GM21529 (cell line): ENCODE measurements at regions not wholly inside any gene's neighbourhood (a gene's known extent, or its start where the extent isn't known, plus 50 kb on each side); places are given as distances from the start of the nearest gene placed in this dataset.
A peak's percentile ranks its signal among the peaks of the same experiment; 100 is the strongest.

Source experiments
- ATAC-seq: cut with Tn5 transposase; IDR thresholded peaks from one replicate; pipeline ENCODE4 v1.9.1; 2021; ENCODE audit not compliant: unreplicated experiment

DNA sequence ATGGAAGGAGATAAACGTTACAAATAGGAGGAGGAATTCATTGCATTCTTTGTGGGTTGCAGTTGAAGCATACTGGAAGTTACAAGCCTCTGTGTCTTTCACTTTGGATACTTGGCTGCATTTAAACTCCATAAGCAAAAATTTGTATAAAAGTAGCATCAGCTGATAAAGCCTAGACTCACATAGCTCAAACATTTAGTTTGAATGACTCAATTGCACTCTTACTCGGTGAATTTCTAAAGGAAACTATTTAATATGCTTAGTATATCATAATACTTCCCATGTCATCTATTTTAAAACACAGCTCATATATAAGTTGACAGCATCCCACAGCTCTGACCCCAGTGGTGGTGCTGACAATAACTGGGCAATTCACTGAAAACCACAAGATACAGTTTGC is 596.6 kb upstream of the ZNF608 start:
- ATAC-seq = no peak

DNA sequence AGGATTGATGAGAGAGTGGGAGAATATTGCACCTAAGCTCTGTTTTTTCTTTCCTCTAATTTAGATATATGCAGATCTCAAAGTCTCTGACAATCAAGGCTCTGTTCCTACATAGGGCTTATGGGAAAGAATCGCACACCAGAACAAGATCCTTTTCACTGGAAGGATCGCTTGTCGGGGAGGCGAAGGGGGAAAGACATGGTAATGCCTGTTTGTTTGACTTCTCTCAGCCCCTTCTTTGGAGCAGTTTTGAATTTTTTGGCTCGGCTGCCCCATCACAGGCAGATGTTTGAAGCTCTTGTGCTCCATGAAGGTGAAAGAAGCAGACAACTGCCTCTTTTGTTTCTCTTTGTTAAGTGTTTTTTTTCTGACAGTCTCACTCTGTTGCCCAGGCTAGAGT is 599.9 kb upstream of the ZNF608 start:
- no peak for ATAC-seq

DNA sequence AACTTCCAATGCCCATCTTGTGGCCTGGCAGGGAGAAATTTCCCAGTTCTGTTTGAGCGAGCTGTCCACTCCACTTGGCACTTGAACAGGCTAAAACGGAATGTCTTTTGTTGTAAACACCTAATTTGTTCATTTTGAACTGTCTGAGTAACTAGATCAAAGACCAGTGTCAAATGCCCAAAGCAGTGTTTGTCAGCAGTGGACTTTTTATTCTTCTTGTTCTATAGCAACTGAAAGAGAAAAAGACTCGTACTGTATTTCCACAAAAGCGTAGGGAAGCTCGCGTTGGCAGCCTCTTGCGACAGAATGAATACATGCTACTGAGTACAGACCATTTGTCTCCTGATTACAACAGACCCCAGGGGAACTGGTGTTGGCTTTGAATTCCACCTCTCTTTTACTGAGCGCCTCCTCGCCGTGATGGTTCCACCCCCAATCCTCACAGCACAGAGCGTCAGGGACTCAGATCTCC is 601.8 kb upstream of the ZNF608 start:
- no peak for ATAC-seq

DNA sequence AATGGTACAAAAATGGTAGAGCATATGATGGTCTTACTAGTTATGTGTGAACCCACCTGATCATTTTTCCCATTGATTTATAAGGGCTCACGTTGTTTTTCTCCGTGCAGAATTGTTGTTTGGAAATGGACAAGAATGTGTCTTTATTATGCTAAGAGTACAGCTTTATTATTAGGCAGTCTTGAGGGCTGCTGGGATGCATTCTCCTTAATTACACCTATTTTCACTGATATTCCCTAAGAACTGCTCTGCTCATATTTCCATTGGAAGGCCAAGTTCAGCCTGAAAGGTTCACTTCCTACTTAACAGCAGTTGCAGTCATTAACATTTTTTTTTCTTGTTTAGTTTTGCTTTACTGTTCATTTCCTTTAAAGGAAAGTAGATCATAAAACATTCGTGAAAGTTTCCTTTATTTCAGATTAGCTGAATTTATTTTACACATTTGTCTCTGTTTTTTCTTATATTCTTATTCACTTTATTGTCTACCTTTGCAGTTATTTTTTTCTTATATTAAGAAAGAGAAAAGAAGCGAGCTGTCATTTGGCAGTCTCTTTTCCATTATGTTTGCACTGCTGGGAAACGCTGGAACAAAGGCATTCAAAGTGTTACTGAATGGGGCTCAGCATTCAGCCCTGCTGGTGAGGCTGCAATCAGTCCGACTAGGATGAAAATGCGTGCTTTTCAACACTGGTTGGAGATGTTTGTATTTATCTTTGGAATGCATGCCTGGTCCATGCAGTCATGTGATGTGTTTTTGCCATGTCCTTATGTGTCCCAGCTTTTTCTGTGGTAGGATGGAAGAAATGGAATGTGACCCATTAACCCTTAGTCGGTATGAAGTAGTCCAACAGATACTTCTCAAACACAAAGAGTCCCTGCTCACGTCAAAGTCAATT is 602.7 kb upstream of the ZNF608 start:
- no peak for ATAC-seq

DNA sequence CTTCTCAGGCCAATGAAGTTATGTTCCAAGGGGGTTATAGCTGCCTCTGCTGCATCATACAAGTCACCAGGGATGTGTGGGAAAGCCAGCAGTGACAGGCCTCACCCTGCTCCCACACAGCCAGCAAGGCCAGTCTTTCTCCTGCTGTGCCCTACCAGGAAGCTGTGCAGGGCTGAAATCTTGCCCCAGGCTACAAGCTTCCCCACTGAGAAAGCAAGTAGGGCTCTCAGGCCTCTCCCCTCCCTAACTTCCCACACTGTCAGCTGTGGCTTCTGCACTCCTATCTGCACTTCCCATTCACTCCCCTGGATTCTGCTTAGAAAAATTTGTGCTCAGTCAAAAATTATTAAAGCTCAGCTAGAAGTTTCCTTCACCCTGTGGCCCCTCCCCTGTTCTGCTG is 611.2 kb upstream of the ZNF608 start:
- no peak for ATAC-seq

DNA sequence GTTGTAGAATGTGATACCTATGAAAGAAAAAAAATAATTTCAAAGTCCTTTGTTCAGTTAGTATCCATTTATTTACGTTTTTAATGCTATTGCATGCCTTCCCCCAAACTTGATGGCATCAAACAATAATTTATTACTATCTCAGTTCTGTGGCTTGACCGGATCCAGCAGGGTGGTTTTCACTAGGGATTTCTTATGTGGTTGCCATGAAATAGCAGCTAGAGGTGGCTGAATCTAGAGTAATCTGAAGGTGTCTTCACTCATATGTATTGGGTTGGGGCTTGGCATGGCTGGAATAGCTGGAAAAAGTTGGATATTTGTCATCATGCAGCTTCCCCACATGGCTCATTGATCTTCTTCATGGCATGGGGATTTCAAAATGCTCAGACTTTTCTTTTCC is 619.3 kb upstream of the ZNF608 start:
- no peak for ATAC-seq

DNA sequence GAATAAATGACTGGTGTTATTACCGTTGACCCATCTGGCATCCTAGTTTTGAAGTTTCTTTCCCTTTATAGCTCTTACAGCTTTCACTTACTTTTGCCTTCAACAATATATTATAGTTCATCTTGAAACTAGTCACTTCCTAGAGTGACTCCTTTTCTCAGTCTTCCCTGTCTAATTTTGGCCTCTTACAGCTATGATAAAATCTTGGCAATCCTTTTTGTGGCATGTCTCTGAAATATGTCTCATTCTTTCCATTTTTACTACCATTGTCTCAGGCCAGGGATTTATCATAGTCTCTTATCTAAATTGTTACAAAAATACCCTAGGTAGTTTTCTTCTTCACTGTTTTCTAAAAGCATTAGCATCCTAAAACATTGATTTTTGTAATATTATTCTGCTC is 621.3 kb upstream of the ZNF608 start:
- no peak for ATAC-seq

DNA sequence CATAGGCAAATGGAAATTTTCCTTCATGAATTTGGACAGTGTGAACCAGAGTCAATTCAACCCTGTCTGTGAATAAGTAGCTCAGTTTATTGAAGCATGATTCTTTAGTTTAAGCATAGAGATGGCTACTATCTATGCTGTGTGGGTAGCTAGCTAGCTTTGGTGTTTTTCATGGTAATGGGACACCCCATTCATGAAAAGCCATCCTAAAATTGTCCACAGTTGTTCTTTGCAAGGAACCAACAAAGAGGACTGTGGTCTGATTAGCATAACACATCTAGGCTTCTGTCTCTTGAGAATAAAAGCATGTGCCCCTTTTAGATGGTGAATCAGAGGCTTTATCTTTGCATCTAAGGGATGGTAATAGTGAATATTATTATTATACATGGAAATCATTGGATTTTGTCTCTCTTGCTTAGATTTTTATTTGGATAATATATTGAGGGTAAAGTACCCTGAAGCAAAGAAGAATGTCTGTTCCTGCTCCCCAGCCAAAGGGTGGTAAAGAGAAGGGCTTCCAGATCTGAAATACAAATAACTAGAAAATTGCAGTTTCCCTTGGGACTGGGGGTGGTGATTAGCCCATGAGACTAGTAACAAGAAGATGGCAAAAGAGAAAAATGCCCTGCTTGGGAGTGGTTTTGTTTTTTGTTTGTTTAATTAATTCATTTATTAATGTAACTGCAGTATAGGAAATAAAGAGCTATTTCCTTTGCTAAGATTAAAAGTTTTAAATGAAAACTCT is 624.2 kb upstream of the ZNF608 start:
- ATAC-seq = no peak

DNA sequence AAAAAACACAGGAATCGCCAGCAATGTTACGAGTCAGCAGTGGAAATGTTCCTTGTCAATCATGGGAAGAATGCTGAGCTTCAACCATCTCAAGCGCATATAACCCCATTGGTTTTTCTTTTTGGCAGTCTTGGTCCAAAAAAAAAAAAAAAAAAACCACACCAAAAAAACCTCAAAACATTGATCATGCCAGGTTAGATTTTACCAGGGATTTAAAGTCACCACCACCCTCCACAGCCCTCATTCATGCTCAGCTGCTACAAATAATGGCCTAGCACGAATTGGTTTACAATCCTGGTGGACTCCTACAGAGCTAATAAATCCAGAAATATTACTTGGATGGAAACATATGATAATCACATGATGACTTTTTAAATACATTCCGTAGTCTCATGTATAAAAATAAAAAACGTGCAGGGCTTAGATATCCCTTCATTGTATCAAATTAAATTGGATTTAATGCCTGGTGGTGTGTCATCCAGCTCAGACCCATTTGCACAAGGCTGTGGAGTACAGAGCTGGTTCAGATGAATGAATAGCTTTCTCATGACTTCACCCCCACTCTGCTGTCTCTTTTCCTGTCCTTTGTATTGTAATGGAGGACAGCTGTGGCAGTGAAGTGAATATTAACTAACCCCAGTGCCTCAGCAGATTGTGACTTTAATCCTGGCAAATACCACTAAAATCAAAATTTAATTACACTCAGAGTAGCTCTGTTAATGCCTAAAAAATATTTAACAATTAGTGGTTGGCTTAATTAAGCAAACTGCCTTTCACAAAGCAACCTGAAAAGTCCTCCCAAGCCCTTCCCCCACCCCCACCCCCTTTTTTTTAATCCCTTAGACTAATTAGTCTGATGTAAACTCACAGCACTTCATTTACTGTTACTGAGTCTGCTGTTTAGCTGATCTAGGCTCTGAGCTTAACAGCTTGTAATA is 626.5 kb upstream of the ZNF608 start:
- no peak for ATAC-seq

DNA sequence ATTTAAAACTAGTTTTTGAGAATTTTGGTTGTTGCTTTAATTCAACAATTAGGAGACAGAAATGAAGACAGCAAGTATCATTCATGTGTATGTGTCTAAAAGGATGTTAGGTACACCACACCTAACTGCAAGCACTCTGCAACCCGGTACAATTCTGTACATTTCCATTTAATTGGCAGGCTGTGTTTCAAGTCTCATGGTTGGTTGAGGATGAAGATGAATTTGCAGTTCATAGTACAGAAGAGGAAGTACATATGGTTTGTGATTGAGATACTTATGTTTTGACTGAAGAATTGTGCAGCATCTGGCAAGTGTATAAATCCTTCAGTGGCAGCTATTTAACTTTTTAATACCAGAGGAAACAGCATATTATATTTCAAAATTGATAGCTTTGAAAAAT is 628.7 kb upstream of the ZNF608 start:
- ATAC-seq = peak; percentile 73

DNA sequence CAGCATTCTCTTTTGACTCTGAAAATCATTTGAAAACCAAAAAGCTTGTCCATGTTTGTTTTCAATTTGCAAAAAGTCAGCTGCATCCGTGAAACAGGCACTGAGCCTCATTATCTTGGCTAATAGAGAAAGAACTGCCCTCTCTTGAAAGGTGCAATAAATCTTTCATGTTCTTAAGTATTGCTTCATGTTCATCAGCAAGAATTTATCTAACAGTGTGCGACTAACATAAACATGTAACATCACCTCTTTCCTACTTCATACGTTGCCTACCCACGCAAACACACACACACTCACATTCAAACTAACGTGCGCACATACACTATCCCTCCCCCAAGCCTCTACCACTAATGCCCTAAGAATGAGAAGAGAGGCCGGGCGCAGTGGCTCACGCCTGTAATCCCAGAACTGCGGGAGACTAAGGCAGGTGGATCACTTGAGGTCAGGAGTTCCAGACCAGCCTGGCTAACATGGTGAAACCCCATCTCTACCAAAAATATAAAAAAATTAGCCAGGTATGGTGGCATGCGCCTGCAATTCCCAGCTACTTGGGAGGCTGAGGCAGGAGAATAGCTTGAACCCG is 629.7 kb upstream of the ZNF608 start:
- no peak for ATAC-seq

DNA sequence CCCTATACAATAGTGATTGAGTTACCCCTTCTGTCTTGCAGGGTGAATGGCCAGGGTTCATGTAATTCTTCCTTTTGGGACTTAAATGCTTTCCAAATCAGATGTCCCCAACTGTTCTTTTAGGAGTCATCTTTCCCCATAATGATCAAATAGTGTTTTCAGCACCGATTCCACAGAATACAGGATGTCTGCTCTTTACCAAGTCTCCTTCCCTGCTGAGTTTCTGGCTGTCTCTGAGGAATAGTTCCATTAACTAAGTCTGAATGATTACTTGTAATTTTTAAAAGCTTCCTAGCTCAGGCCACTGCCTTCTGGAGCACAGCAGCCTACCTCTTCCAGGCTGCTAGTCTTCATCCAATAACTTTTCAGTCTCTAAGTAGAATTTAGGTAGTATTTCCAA is 630.7 kb upstream of the ZNF608 start:
- ATAC-seq = no peak

DNA sequence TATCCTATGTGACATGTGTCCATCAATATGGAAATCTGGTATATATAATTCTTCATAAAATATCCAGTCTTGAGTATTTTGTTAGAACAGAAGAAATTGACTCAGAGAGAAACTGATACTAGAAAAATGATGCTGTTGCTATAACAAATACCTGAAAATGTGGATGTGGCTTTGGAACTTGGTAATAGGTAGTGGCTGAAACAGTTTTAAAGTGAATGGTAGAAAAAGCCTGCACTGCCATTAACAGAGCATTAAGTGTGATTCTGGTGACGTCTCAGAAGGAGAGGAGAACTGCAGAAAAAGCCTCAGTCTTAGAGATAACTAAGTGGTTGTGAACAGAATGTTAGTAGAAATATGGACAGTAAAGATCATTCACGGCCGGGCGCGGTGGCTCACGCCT is 634.9 kb upstream of the ZNF608 start:
- no peak for ATAC-seq

DNA sequence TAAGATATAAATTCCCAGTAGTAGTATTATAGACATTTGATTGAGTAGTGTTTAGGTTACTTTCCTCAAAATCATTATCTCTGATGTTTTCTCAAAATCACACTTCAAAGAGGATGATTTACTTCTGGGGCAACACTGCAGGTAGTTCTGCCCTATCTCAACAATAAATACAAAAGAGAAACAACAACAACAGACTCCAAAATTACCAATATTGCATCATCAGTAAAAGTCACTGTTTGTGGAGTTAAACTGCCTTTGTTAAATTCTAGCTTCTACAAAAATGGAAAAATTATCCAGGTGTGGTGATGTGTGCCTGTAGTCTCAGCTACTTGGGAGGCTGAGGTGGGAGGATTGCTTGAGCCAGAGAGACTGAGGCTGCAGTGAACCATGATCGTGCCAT is 637.6 kb upstream of the ZNF608 start:
- no peak for ATAC-seq

DNA sequence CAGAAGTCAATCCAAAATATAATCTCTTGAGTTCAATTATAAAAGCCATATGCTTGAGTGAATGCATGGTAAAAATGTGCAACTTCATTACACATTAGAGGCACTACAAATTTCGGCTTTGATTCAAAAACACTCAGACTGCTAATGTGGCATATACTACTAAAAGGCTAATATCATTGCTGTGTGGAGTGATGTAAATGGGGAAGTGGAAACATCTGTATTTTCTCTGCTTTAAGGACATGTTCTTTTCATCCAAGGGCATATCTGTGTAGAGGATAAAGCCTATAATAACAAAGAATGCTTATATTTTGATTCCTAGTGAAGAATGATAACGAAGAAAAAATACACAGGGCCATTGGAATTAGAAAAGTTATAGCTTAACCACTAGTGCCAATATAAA is 643.9 kb upstream of the ZNF608 start:
- ATAC-seq = no peak

DNA sequence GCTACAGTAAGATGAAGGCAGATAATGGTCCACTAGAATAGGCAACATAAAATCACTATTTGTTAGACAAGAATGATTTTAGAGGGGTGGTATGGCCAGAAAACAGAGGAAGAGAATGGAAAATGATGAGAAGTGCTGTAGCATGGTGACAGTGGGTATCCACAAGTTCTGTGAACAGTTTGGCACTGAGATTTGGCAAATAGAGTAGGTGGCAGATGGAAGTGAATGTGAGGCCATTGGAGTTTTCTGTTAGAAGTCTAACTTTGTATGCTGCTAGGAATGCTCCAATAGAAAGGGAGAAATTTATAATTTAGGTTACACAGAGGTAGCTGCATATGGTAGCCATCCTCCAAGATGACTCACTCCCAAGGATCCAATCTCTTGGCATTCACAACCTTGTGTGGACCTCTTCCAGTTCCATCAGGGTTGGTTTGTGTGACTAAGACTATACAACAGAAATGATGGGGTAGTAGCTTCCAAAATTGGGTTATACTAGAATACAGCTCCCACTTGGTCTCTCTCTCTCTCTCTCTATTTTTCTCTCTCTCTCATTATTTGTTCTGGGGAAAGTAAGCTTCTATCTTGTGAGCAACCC is 646.9 kb upstream of the ZNF608 start:
- ATAC-seq = no peak

DNA sequence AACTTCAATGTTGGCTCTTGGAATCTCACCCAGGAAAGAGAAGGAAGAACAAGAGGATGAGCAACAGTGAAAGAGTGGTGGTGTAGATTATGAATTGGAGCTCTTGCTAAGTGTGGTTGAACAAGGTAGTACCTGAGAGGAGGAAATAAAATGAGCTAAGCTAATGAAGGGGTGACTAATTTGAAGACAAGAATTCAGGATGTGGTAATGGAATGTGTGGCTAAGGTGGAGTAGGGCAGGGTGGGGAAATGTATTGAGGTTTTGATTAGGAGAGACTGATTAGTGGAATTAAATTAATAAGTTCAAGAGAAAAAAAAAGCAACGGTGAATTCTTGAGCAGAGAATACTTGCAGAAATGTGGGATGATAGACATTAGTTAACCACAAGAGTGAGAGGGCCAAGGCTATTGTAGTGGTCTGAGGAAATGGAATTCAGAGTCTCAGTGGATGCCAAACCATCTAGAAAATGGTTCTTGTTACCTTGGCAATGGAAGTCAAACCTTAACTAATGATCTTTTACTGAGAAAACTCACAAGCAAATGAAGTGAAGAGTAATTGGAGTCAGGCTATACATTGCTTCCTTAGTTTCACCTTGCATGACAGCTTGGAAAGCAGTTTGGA is 648.3 kb upstream of the ZNF608 start:
- no peak for ATAC-seq

DNA sequence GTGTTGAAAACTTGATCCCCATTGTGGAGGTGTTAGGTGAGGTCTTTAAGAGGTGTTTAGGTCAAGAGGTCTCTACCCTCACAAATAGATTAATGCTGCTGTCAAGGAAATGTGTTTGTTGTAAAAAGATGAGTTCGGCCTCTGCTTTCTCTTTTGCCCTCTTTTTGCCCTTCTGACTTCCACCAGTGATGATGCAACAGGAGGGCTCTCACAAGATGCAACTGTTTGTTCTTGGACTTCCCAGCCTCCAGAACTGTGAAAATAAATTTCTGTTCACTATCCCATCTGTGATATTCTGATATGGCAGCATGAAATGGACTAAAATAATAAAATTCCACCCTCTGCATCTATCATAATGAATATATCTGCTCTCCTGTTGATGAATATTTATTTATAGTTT is 650.0 kb upstream of the ZNF608 start:
- ATAC-seq = no peak

DNA sequence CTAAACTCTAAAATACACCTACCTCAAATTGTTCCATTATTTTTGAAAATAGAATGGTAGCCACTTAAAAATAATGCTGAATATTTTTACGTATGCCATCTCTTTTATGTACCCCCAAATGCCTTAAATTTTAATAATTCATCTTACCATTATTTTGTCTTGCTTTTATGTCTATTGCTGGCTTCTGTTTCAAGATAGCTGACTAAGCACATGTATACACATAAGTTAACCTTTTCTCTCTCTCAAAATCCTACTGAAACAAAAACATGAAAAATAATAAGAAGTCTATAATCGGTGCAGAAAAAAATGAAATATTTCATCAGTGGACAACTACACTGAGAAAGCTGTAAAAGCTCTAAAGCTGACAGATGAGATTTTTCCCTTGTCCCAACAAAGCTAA is 652.0 kb upstream of the ZNF608 start:
- ATAC-seq = no peak

DNA sequence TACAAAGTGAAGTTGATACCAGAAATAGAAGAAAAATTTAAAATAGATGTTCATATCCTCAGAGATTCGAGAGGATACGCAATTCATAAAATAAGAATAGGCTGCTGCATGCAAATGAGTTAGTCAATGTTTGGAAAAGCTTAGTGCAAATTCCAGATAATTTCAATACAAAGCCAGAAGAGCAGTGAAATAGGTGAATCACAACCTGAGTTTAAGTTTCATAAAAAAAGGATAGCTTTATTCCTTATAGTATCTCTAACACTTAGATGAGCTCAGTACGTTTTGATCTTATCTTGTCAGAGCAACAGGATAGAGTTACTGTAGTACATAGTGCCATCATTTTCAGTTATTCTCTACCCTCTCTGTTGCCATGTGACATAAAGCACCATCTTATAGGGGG is 653.4 kb upstream of the ZNF608 start:
- ATAC-seq = no peak
